ENCODE measurements at regions not wholly inside any gene's neighbourhood (a gene's known extent, or its start where the extent isn't known, plus 50 kb on each side); places are given as distances from the start of the nearest gene placed in this dataset.
"Not testable (repeated sequence)": the region's sequence is repeated elsewhere in the genome, so short reads cannot be mapped to it uniquely, and the experiment has no call there.

DNA sequence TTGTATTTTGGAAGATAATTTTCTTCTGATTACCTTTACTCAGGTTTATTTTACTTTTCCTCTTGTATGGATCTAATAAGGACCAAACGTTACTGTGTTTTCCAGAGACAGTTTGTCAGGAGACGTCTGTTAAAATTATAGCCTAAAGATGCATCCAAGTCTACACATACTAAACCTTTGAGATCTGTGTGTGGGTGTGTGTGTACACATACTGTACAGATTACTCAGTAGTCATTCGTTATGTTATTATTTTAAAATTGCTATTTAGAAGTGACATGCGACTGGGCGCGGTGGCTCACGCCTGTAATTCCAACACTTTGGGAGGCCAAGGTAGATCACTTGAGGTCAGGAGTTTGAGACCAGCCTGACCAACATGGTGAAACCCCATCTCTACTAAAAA lies 51.6 kb upstream of the CNTLN start:
- Histone ChIP-seq H3K27me3 (ENCODE audit: low read depth) (no peaks in the 10 kb centered on the region), H3K36me3 (replicated peaks) (no peaks in the 10 kb centered on the region), H3K9me3 (no peaks in the 10 kb centered on the region), H3K4me1 (peaks cover 8% of the 10 kb centered on the region), H3K4me3 (no peak overlapping the region)
- no peak for DNase-seq (ENCODE audit: low spot score in 2 of 2)
- in situ Hi-C loops (cut with MboI; ENCODE audit: low sequenced_read_pairs), result loop anchor here (25.0 kb wide), 1 partner anchor 379 kb away; no protein-coding TSS in a partner anchor

DNA sequence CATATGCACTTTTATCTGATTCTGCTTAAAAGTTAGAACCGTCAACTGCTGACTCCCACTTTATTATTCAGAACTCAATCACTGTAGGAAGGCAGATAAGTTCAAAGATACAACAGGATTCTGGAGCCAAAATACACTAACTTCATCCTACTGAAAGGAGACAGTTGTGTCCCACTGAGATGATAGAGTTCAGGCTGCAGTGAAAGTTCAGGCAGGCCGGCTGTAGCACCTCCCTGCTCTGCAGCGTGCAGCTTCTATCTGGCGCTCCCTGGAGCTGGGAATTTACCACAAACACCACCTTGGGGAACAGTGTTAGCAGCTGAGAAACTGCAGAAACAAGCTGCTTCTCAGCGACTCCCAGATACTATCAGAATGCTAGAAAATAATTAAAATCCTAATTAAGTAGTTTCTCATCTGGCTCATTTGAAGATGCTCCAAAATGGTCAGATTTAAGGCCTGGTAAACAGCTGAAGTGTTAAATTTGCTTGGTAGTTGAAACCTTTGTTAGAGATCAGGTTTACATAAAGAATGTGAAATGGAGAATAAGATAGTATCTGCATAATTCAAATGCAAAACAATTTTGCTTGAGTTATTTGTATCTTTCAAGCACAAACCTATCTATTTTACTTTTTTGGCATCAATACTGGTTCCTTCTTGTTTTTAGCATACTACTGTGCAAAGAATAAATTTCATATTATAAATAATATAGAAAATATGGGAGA lies 52.3 kb upstream of the CNTLN start:
- H3K4me1 ChIP-seq, result peaks cover 8% of the 10 kb centered on the region
- H3K36me3 ChIP-seq (replicated peaks), result no peaks in the 10 kb centered on the region
- H3K27me3 ChIP-seq (ENCODE audit: low read depth), result no peaks in the 10 kb centered on the region
- H3K9me3 ChIP-seq, result no peaks in the 10 kb centered on the region
- no peak overlapping the region for H3K4me3 ChIP-seq
- in situ Hi-C loops (cut with MboI; ENCODE audit: low sequenced_read_pairs), result loop anchor here (25.0 kb wide), 1 partner anchor 380 kb away; no protein-coding TSS in a partner anchor
- DNase-seq (ENCODE audit: low spot score in 2 of 2), result peak; percentile 41 to 57

DNA sequence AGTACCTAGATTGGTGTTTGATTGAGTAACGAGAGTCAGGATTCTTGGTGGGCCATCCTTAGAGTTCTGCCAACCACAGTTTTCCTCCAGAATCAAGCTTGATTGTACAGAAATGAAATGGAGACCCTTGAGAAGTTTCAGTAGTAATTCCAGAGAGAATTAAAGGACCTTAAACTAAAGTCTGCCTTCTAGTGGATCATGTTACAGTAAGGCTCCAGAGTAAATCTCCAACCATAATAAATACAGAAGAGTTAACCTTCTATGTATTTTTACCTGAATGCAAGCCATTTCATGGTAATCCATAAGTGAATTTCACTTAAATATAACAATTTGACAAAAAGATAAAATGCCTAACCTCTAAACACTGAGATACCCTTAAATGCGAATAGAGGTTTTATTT lies 53.0 kb upstream of the CNTLN start:
- in situ Hi-C loops (cut with MboI; ENCODE audit: low sequenced_read_pairs), result loop anchor here (25.0 kb wide), 1 partner anchor 380 kb away; no protein-coding TSS in a partner anchor
- H3K27me3 ChIP-seq (ENCODE audit: low read depth), result no peaks in the 10 kb centered on the region
- DNase-seq (ENCODE audit: low spot score in 2 of 2), result no peak

DNA sequence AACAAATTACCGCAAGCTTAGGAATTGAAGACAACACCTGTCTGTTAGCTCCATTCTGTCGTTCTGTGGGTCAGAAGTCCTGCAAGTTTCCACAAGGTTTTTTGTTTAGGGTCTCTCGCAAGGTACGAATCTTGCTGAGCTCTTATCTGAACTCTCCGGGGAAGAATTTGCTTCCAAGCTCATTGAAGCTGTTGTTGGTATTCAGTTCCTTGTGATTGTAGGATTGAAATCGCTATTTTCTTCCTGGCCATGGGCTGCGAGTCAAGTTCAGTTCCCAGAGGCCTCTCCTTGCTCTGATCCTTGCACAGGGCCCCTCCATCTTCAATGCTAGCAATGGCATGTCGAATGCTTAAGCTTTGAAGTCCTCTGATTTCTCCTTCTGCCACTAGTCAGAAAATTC lies 53.5 kb upstream of the CNTLN start:
- no peaks in the 10 kb centered on the region for H3K36me3 ChIP-seq (replicated peaks)
- H3K9me3 ChIP-seq, result no peaks in the 10 kb centered on the region
- H3K4me1 ChIP-seq, result peaks cover 8% of the 10 kb centered on the region
- no peak for DNase-seq (ENCODE audit: low spot score in 2 of 2)
- H3K4me3 ChIP-seq, result no peak overlapping the region
- in situ Hi-C loops (cut with MboI; ENCODE audit: low sequenced_read_pairs), result loop anchor here (25.0 kb wide), 1 partner anchor 381 kb away; no protein-coding TSS in a partner anchor
- no peaks in the 10 kb centered on the region for H3K27me3 ChIP-seq (ENCODE audit: low read depth)

More for the DNA sequence above, 53.0 kb upstream of the CNTLN start:
- Histone ChIP-seq H3K9me3 (no peaks in the 10 kb centered on the region), H3K4me3 (no peak overlapping the region), H3K36me3 (replicated peaks) (no peaks in the 10 kb centered on the region), H3K4me1 (peaks cover 8% of the 10 kb centered on the region)

DNA sequence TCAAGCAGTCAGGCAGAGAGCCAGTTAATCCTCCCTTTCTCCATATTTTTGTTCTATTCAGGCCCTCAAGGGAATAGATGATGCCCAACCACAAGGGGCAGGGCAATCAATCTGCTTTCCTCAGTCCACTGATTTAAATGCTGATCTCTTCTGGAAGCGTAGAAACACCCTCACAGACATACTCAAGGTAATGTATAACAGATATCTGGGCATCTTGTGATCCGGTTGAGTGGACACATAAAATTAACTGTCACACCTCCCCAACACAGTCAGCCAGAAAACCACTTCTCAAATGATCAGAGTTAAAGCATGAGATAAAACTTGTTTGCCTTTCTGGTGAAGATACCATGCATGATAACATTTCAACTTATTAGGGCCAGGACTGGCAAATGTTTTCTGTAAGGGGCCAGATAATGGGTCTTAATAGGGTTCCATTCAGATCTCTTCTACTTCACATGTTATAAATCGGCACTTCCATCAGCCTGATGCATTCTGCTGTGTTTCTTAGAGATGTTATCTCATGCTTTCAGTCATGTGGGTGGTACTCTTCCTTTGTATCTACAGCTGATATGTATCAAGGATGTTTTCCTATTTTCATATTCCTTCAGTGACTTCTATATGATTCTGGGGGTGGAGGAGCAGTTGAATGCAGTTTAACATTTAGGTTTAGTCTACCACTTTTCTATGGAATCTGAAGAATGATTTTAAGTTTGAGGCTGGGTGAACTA lies 58.9 kb upstream of the CNTLN start:
- Histone ChIP-seq H3K4me3 (no peak overlapping the region), H3K4me1 (no peaks in the 10 kb centered on the region), H3K27me3 (ENCODE audit: low read depth) (no peaks in the 10 kb centered on the region), H3K9me3 (no peaks in the 10 kb centered on the region), H3K36me3 (replicated peaks) (no peaks in the 10 kb centered on the region)
- in situ Hi-C loops (cut with MboI; ENCODE audit: low sequenced_read_pairs), result loop anchor here (25.0 kb wide), 1 partner anchor 386 kb away; no protein-coding TSS in a partner anchor
- DNase-seq (ENCODE audit: low spot score in 2 of 2), result peak in 1 of 2 experiments; percentile 25

DNA sequence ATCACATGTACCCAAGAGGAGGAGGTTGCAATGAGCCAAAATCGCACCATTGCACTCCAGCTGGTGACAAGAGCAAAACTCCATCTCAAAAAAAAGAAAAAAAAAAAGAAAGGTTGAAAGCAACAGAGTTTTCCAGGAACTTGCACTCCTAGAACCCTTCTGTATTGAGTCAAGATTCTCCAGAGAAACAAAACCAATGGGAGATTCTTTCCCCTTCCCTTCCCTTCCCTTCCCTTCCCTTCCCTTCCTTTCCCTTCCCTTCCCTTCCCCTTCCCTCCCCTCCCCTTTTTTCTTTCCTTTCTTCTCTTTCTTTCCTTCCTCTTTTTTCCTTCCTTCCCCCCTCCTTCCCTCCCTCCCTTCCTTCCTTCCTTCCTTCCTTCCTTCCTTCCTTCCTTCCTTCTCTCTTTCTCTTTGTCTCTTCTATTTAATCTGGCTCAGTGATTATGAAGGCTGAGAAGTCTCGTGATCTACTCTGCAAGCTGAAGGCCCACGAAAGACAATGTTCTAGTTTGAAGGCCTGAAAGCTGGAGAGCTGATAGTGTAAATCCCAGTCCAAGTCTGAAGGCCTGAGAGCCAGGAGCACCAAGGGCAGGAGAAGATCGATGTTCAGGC lies 59.6 kb upstream of the CNTLN start:
- no peak for DNase-seq (ENCODE audit: low spot score in 2 of 2)
- Histone ChIP-seq H3K27me3 (ENCODE audit: low read depth) (no peaks in the 10 kb centered on the region), H3K36me3 (replicated peaks) (no peaks in the 10 kb centered on the region), H3K9me3 (no peaks in the 10 kb centered on the region), H3K4me1 (no peaks in the 10 kb centered on the region), H3K4me3 (no peak overlapping the region)
- in situ Hi-C loops (cut with MboI; ENCODE audit: low sequenced_read_pairs), result loop anchor here (25.0 kb wide), 1 partner anchor 387 kb away; no protein-coding TSS in a partner anchor

DNA sequence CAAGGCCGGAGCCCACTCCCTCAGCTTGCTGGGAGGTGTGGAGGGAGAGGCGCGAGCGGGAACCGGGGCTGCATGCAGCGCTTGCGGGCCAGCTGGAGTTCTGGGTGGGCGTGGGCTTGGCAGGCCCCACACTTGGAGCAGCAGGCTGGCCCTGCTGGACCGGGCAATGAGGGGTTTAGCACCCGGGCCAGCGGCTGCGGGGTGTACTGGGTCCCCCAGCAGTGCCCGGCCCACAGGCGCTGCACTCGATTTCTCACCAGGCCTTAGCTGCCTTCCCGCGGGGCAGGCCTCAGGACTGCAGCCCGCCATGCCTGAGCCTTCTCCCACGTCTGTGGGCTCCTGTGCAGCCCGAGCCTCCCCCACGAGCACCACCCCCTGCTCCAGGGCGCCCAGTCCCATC lies 62.3 kb upstream of the CNTLN start:
- H3K27me3 ChIP-seq (ENCODE audit: low read depth); DNase-seq (ENCODE audit: low spot score in 2 of 2); H3K4me3 ChIP-seq; in situ Hi-C loops (cut with MboI; ENCODE audit: low sequenced_read_pairs); H3K9me3 ChIP-seq; H3K36me3 ChIP-seq (replicated peaks); H3K4me1 ChIP-seq: not testable (repeated sequence)

DNA sequence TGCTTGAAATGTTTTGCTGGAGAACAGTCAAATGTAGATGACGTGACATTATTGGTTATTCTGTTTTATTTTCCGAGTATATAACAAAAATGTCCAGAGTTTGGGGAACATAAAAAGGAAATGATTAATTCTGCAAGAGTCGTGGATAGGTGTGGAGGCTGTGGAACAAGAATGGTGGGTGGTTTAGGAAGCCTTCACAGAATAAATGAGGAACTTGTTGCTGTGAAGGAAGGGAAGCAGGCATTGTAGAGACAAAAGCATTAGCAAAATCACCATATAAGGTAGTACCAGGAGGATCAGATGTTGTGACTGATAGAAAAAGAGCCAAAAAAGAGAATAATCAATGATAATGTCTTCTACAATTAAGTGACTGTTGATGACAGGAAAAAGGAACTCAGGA lies 66.2 kb upstream of the CNTLN start:
- no peak overlapping the region for H3K4me3 ChIP-seq
- H3K27me3 ChIP-seq (ENCODE audit: low read depth), result no peaks in the 10 kb centered on the region
- DNase-seq (ENCODE audit: low spot score in 2 of 2), result no peak
- no peaks in the 10 kb centered on the region for H3K9me3 ChIP-seq
- in situ Hi-C loops (cut with MboI; ENCODE audit: low sequenced_read_pairs), result no loop called here
- H3K4me1 ChIP-seq, result no peaks in the 10 kb centered on the region
- no peaks in the 10 kb centered on the region for H3K36me3 ChIP-seq (replicated peaks)

DNA sequence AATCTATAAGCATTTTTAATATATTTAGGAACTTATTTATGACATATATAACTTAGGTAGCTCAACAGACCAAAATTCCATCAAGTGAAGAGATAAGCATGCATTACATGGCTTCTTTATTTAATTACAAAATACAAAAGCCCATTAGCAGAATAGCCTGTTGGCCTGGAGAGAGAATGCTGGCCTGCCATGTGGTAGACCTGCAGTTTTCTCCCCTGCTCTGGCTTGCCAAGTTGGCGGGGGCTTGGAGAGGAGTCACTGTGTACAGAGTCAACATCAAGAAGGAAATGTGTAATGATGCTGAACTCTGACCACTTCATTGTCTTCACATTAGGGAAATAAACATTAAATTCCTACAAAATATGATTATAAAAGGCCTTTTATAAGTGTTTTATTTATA lies 69.8 kb upstream of the CNTLN start:
- Histone ChIP-seq H3K9me3 (no peaks in the 10 kb centered on the region), H3K4me3 (no peak overlapping the region), H3K4me1 (no peaks in the 10 kb centered on the region), H3K36me3 (replicated peaks) (no peaks in the 10 kb centered on the region), H3K27me3 (ENCODE audit: low read depth) (peaks cover 8% of the 10 kb centered on the region; the same call in 1 of the 2 replicates)
- no peak for DNase-seq (ENCODE audit: low spot score in 2 of 2)
- in situ Hi-C loops (cut with MboI; ENCODE audit: low sequenced_read_pairs), result no loop called here

DNA sequence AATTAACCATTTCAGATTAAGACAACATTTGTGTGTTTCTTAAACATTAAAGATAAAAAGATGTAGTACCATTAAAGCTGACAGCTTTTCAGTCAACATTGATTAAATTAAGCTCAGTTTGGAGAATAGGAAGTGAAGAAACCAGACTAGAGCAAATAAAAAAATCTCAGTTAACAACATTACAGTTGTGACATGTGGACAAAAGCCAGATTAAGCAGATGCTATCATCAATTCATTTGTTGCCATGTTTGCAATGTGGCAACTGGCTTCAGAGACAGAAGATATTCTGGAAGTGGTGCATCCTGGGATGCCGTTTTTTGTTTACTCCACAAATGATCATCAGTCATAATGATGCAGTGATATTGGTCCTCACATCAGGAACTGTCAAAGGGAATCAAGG lies 70.3 kb upstream of the CNTLN start:
- in situ Hi-C loops (cut with MboI; ENCODE audit: low sequenced_read_pairs), result no loop called here
- no peaks in the 10 kb centered on the region for H3K4me1 ChIP-seq
- H3K4me3 ChIP-seq, result no peak overlapping the region
- no peaks in the 10 kb centered on the region for H3K36me3 ChIP-seq (replicated peaks)
- peaks cover 8% of the 10 kb centered on the region; the same call in 1 of the 2 replicates for H3K27me3 ChIP-seq (ENCODE audit: low read depth)
- DNase-seq (ENCODE audit: low spot score in 2 of 2), result no peak
- H3K9me3 ChIP-seq, result no peaks in the 10 kb centered on the region

DNA sequence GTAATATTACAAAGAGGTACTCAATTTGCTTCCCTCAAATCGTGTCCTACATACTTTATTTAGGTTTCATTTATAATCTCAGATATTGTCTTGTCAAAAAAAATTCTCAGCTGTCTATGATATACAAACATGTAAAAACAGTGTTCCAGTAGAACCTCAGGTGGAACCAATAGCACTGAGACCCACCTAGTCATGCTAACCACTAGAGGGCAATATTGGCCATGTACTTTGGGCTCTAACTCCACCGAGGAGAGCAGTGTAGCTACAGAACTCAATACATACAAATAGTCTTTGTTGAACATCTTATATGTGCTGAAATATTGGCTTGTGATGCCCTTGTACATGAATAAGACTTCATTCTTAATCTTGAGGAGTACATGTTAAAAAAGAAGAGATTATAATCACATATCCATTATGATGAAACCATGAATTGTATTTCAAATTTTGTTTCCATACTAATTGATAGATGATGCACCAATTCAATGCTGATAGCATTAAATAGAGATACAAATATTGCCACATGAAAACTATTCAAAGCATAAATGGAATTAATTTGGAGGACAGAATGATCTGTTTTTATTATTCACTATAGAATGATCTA lies 71.2 kb upstream of the CNTLN start:
- Histone ChIP-seq H3K27me3 (ENCODE audit: low read depth) (peaks cover 8% of the 10 kb centered on the region; the same call in 1 of the 2 replicates), H3K9me3 (no peaks in the 10 kb centered on the region), H3K36me3 (replicated peaks) (no peaks in the 10 kb centered on the region), H3K4me3 (no peak overlapping the region), H3K4me1 (no peaks in the 10 kb centered on the region)
- peak; percentile 54 to 65 for DNase-seq (ENCODE audit: low spot score in 2 of 2)
- in situ Hi-C loops (cut with MboI; ENCODE audit: low sequenced_read_pairs), result no loop called here

DNA sequence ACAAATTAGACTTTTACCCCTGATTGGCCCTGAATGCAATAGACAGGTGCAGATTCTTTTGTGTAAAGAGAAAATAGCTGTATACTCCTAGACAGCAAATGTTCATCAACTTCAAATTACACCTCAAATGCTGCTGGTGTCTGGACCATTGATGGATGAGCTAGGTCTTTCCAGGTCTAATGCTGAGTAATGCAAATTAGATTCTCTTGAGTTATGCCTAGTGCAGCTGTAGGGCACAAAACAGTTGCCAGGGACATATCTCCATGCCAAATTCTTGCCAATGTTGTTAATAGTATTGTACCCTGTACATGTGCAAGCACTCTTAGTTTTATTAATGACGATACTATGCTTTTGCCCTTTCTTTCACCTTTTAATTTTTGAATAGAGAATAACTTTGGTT lies 72.3 kb upstream of the CNTLN start:
- H3K4me1 ChIP-seq, result no peaks in the 10 kb centered on the region
- DNase-seq (ENCODE audit: low spot score in 2 of 2), result no peak
- H3K36me3 ChIP-seq (replicated peaks), result no peaks in the 10 kb centered on the region
- no peaks in the 10 kb centered on the region for H3K9me3 ChIP-seq
- no peak overlapping the region for H3K4me3 ChIP-seq
- peaks cover 8% of the 10 kb centered on the region; the same call in 1 of the 2 replicates for H3K27me3 ChIP-seq (ENCODE audit: low read depth)
- in situ Hi-C loops (cut with MboI; ENCODE audit: low sequenced_read_pairs), result no loop called here

DNA sequence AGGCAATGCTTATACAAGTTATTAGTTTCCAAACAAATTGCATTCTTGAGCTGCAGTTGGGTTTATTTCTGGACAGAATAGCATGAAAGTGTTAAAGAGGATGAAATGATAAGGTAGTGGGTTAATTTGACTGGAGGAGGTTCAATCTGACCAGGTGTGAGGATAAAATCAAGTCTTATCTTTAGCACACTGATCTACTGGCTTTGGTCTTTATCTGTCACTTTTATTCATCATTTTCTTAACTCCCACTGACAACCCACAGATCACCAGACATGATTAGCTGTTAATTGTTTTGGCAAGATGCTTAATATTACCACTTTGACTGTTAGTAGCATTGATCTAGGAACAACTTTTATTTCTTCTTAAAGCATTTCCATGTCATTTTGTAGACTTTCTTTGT lies 74.4 kb upstream of the CNTLN start:
- Histone ChIP-seq H3K36me3 (replicated peaks) (no peaks in the 10 kb centered on the region), H3K4me1 (no peaks in the 10 kb centered on the region), H3K9me3 (no peaks in the 10 kb centered on the region), H3K4me3 (no peak overlapping the region), H3K27me3 (ENCODE audit: low read depth) (peaks cover 8% of the 10 kb centered on the region; the same call in 1 of the 2 replicates)
- in situ Hi-C loops (cut with MboI; ENCODE audit: low sequenced_read_pairs), result no loop called here
- DNase-seq (ENCODE audit: low spot score in 2 of 2), result no peak
